ENCODE measurements at regions not wholly inside any gene's neighbourhood (a gene's known extent, or its start where the extent isn't known, plus 50 kb on each side); places are given as distances from the start of the nearest gene placed in this dataset.

- FAIRE-seq: no peak
These were observed 415.3 kb upstream of the ID2 start for GRCh38 chr2:8266563-8266962.

GRCh38 chr2:8267048-8267447 lies 414.8 kb upstream of the ID2 start:
- DNase-seq (ENCODE audit: insufficient read length, low spot score): no peak
- FAIRE-seq: no peak

More at GRCh38 chr2:8266563-8266962, 415.3 kb upstream of the ID2 start:
- DNase-seq (ENCODE audit: insufficient read length, low spot score): no peak

- no peak for FAIRE-seq
These were observed 414.1 kb upstream of the ID2 start for GRCh38 chr2:8267721-8268120.

DNA sequence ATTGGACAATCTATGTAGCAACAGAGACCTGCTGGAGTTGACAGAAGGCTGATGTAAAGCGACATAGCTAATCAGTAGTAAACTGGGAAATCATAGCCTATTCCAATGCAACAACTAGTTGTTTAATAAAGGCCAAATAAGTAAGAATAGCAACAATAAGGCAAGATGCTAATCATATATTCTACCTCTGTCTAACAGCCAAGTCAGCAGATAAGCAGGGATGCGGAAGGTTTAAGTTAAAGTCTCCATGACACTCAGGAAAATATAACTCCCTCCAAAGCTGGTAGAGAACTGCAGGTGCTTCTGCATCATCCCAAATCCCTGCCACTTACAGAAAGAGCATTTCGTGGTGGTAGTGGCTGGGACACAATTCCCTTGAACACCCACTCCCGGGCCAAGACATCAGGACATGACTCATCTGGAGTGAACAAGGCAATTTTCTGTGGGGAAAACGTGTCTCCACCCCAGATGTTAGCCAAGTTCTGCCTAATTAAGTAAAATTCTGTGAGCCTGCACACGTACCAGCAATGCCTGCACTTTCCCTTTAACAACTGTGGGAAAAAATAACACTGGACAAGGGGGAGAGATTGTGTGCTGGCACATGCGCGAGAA lies 413.6 kb upstream of the ID2 start:
- no peak for FAIRE-seq
- no peak for DNase-seq (ENCODE audit: insufficient read length, low spot score)

More at GRCh38 chr2:8267721-8268120, 414.1 kb upstream of the ID2 start:
- DNase-seq (ENCODE audit: insufficient read length, low spot score): no peak

DNA sequence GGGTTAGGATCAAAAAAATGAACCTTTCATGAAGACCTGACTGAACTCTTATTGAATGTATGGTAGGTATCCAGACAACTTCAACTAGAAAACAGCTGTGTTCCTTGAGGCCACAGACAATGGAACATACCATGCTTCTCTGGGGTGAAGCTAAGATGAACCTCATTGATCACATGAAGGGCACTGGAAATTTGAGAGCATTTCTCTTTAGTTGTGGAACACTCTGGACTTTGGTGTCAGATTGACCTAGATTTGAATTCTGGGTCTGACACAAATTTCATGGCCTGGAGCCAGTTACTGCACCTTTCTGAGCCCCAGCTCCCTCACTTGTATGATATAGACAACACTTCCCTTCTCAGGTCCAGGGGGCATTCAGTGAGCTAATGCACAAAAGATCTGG lies 411.2 kb upstream of the ID2 start:
- no peak for DNase-seq (ENCODE audit: insufficient read length, low spot score)
- no peak for FAIRE-seq

GRCh38 chr2:8271461-8271860 lies 410.4 kb upstream of the ID2 start:
- DNase-seq (ENCODE audit: insufficient read length, low spot score): no peak
- no peak for FAIRE-seq

DNA sequence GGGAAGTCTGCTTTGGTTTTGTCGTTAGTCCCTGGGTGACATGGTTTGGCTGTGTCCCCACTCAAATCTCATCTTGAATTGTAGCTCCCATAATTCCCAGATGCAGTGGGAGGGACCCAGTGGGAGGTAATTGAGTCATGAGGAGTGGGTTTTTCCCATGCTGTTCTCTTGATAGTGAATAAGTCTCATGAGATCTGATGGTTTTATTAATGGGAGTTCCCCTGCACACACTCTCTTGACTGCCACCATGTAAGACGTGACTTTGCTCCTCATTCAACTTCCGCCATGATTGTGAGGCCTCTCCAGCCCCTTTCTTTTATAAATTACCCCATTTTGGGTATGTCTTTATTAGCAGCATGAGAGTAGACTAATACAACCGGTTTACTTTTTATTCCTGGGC lies 405.8 kb upstream of the ID2 start:
- no peak for FAIRE-seq
- DNase-seq (ENCODE audit: insufficient read length, low spot score): no peak

DNA sequence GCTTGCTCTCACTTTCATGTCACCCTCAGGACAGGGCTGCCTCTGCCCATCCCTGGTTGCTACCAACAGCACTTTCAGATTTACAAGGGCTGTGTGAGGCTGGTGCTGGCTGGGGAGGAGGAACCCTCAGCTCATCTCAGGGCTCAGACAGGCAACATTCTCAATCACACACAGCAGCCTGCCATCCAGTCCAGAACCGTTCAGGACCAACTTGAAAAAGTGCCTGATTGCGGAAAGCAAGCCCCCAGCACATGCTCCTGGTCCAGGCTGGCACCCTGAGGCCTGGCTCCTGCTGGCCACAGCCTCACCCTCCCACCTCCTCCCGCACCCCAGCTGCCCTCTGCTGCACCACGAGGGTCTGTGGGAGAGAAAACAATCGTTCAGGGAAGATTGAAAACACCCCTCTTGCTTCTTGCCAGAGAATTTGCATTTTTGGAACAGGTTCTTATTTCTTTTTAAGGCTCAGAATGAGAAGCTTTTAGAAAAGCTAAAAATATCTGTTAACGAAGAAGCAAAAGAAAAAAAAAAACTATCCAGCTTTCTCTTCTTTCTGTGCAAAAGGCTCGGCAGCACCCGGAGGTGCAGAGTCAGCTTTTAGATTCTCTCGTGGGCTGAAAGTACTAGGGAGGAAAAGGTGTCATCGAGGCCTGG lies 403.8 kb upstream of the ID2 start:
- DNase-seq (ENCODE audit: insufficient read length, low spot score): no peak
- FAIRE-seq: no peak

DNA sequence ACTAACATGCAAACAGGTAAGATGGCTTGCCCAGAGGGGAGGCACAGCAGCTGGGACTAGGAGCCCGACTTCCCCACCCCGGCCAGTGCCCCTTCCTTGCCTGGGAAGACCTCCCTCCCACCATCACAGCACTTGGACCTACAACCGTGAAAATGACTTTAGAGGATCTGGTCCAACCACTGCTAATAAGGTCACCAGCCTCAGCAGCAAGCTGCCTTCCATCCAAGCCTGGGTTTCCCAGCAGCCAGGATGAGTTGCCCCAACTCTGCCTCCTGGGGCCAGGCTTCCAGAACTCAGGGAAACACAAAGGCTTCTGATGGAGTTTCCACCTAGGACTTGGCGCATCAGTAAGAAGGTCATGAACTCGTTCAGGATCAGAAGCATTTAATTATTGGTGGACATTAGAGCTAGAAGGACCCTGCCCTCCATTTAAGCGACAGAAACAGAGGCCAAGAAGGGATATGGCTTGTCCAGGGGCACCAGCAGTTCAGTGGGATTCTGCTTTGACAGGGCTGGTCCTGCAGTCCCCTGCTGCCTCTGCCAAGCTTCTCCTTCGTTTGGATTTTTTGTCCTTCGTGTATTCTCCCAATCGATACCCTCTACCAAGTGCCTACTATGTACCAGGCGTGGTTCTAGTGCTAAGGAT lies 403.0 kb upstream of the ID2 start:
- FAIRE-seq: no peak

DNA sequence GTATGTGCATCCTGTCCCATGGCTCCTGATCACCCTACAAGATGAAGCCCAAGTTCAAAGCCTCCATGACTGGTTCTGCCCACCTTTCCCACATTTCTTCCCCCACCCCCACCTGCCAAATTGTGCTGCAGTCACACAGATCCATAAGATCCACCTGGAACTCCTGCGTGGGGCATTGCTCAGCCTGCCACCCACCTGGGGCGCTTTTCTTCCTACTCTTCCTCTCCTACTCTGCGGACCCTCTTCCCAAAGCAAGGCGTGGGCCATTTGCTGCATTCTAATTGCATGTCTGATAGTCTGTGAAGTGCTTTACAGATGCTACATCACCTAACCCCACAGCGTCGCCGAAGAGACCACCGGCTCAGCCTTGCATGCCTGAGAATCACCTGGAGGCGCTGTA lies 402.4 kb upstream of the ID2 start:
- no peak for FAIRE-seq

More for the DNA sequence above, 403.0 kb upstream of the ID2 start:
- DNase-seq (ENCODE audit: insufficient read length, low spot score): no peak

DNA sequence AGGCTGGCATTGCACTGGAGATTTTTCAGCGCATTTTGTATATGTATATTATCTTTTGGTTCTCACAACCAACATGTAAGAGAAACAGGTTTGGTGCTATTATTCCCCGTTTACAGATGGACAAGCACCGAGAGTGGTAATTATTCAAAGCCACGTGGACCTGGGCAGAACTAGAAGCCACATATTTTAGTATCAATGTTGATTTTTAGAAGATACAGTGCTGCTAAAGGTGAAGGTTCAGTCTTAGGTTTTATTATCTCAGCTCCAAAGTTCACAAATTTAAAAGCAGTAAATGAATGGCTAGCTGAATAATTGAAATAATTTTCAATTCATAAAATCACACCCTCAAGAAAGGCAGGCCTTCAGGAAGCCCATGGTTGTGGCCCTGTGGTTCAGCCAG lies 400.6 kb upstream of the ID2 start:
- DNase-seq (ENCODE audit: insufficient read length, low spot score) (no peak), FAIRE-seq (no peak)

More for the DNA sequence above, 402.4 kb upstream of the ID2 start:
- DNase-seq (ENCODE audit: insufficient read length, low spot score): no peak

DNA sequence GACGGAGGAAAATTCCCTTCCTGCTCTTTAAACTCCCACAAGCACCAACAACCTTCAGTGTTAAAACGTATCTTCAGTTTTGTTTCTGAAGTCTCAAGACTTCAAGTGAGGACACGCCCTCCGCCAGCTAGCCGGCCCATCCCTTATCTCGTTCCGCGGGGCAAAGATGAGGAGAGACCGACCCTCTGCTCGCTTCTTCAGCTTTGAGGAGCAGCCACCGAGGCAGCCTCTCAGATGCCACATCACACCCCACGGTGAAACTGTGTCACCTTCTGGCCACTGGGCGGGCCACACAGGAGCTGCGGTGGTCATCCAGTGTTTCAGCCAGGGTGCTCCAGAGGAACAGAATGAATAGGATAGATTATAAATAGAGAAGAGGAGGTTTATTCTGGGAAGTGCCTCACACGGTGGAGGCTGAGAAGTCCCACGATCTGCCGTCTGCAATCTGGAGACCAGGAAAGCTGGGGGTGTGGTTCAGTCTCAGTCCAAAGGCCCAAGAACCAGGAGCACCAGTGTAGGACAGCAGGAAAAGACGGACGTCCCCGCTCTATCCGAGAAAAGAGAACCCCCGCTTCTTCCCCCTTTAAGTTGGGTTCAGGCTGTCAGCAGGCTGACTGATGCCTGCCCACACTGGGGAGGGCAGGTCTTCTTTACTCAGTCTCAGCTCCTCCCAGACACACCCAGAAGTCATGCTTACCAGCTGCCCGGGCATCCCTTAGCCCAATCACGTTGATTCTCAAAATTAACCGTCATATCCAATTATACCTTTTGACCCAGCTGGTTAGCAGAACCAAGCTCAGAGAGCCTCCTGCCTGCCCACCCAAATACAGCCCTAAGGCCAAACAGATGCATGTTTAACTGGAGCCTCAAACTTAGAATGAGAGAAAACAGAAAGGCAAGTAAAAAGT lies 399.7 kb upstream of the ID2 start:
- FAIRE-seq: no peak
- DNase-seq (ENCODE audit: insufficient read length, low spot score): no peak

DNA sequence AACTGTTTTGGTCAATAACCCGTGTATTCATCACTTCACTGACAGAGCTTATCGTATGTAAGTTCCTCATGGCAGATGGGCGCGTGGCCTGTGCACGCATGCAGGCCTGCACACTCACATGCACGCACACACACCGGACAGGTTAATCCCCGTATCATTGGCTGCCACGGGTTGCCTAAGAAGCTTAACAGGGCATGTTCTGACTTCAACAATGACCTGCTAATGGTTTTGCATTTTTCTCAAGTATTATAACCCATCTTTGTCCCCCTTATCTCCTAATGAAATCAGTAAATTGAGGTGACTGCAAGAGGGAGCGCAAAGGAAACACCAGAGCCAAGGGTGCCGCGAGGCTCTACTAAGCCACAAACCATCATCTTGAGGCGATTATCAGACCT lies 399.0 kb upstream of the ID2 start:
- DNase-seq (ENCODE audit: insufficient read length, low spot score): no peak
- no peak for FAIRE-seq

GRCh38 chr2:8285081-8285480 lies 396.8 kb upstream of the ID2 start:
- no peak for FAIRE-seq

DNA sequence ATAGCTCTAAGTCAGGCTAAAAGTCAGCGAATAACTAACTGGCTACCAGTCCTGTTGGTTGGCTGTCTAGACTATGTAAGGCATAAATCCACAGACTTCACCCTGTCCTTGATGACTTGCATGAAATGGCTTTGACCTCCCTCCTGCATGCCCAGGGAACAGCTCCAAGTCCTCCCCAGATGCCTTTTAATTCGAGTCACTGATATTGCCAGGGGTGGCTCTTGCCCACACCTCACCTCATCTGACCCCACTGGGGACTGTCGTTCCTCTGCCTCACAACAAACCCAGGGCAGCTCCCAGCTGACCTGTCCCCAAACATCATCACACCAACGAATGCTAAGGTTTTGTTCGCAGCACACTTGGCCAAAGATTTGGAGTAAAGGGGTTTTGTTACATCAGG lies 396.0 kb upstream of the ID2 start:
- DNase-seq (ENCODE audit: insufficient read length, low spot score) (no peak), FAIRE-seq (no peak)

More at GRCh38 chr2:8285081-8285480, 396.8 kb upstream of the ID2 start:
- no peak for DNase-seq (ENCODE audit: insufficient read length, low spot score)

- no peak for FAIRE-seq
These were observed 393.6 kb upstream of the ID2 start for GRCh38 chr2:8288206-8288605.

DNA sequence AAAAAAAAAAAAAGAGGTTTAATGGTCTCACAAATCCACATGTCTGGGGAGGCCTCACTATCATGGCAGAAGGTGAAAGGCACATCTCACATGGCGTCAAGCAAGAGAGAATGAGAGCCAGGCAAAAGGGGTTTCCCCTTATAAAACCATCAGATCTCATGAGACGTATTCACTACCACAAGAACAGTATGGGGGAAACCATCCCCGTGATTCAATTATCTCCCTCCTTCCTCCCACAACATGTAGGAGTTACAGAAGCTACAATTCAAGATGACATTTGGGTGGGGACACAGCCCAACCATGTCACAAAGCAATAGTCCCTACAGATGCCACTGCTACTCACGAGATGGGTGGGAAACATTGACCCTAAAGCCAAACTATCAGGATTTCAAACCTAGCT lies 392.7 kb upstream of the ID2 start:
- DNase-seq (ENCODE audit: insufficient read length, low spot score): no peak
- FAIRE-seq: no peak

More at GRCh38 chr2:8288206-8288605, 393.6 kb upstream of the ID2 start:
- no peak for DNase-seq (ENCODE audit: insufficient read length, low spot score)

GRCh38 chr2:8290771-8291352 lies 391.0 kb upstream of the ID2 start:
- FAIRE-seq (no peak), DNase-seq (ENCODE audit: insufficient read length, low spot score) (no peak)

- DNase-seq (ENCODE audit: insufficient read length, low spot score): no peak
- no peak for FAIRE-seq
These were observed 385.6 kb upstream of the ID2 start for GRCh38 chr2:8296306-8296705.

- no peak for FAIRE-seq
- DNase-seq (ENCODE audit: insufficient read length, low spot score): no peak
These were observed 384.3 kb upstream of the ID2 start for GRCh38 chr2:8297376-8298231.
